ENCODE measurements at regions not wholly inside any gene's neighbourhood (a gene's known extent, or its start where the extent isn't known, plus 50 kb on each side); places are given as distances from the start of the nearest gene placed in this dataset.

GRCh38 chr12:13373803-13374202 is 177.3 kb downstream of the EMP1 start:
- Histone ChIP-seq H3K9me3 (replicated peaks; ENCODE audit: control insufficient read depth, insufficient read depth, low read length) (no peaks in the 10 kb centered on the region), H3K79me2 (ENCODE audit: control insufficient read depth, insufficient read depth, low read length) (no peaks in the 10 kb centered on the region), H4K20me1 (ENCODE audit: control insufficient read depth, insufficient read depth) (no peaks in the 10 kb centered on the region), H3K27ac (ENCODE audit: control insufficient read depth, insufficient read depth) (no peak overlapping the region), H2AFZ (ENCODE audit: control insufficient read depth, low read depth, low read length) (no peak overlapping the region), H3K4me2 (ENCODE audit: control insufficient read depth, insufficient read depth) (no peak overlapping the region), H3K9ac (ENCODE audit: control insufficient read depth, insufficient read depth, low read length) (no peak overlapping the region), H3K4me1 (ENCODE audit: control insufficient read depth, insufficient read depth, low read length) (no peaks in the 10 kb centered on the region), H3K4me3 (no peak overlapping the region), H3K36me3 (ENCODE audit: control insufficient read depth in 2 of 2, insufficient read depth in 2 of 2, low read length in 1 of 2) (no peaks in the 10 kb centered on the region), H3K27me3 (replicated peaks in 1 of 2; ENCODE audit: control insufficient read depth in 2 of 2, insufficient read depth in 2 of 2, low read length in 1 of 2) (no peaks in the 10 kb centered on the region)
- WGBS (ENCODE audit: insufficient coverage, insufficient replicate concordance, low lambda C conversion rate, missing lambda C conversion rate): 12% methylated on average over 2 of the region's 2 CpGs
- ChIA-PET CTCF (interaction anchor here (0.6 kb wide), 2 partner anchors 286 to 413 kb away, joined by 3 read pairs; no protein-coding TSS in a partner anchor), SMC1A (ENCODE audit: uncharacterized antibody, unreplicated experiment) (no interaction called here), RAD21 (ENCODE audit: unreplicated experiment) (no interaction called here), POLR2A (no interaction called here)
- in situ Hi-C loops (cut with MboI): no loop called here
- no TSS peak for BruUV-seq (replicated peaks)
- no peak for TF ChIP-seq NFIC (IDR thresholded peaks at IDR 0.05; ENCODE audit: low read depth, low read length)
- TF ChIP-seq, protein P1, sequence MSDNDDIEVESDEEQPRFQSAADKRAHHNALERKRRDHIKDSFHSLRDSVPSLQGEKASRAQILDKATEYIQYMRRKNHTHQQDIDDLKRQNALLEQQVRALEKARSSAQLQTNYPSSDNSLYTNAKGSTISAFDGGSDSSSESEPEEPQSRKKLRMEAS (IDR thresholded peaks at IDR 0.05; ENCODE audit: low read depth, low read length): no peak
- TF ChIP-seq SPI1 (IDR thresholded peaks at IDR 0.05; ENCODE audit: borderline replicate concordance, insufficient read depth, low read depth, low read length): no peak
- TF ChIP-seq, protein P2, sequence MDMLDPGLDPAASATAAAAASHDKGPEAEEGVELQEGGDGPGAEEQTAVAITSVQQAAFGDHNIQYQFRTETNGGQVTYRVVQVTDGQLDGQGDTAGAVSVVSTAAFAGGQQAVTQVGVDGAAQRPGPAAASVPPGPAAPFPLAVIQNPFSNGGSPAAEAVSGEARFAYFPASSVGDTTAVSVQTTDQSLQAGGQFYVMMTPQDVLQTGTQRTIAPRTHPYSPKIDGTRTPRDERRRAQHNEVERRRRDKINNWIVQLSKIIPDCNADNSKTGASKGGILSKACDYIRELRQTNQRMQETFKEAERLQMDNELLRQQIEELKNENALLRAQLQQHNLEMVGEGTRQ (IDR thresholded peaks at IDR 0.05; ENCODE audit: borderline replicate concordance, low read depth, low read length): no peak
- no peak for TF ChIP-seq RAD51 (IDR thresholded peaks at IDR 0.05)
- no peak for TF ChIP-seq ZZZ3 (IDR thresholded peaks at IDR 0.05; ENCODE audit: control insufficient read depth, insufficient read length, low read depth)
- TF ChIP-seq SP1 (IDR thresholded peaks at IDR 0.05; ENCODE audit: low read depth, low read length): no peak
- no peak for TF ChIP-seq NKRF (conservative IDR thresholded peaks at IDR 0.05)
- TF ChIP-seq PML (IDR thresholded peaks at IDR 0.05; ENCODE audit: low read length): no peak
- no peak for TF ChIP-seq E4F1 (IDR thresholded peaks at IDR 0.05; ENCODE audit: borderline replicate concordance, partially characterized antibody)
- TF ChIP-seq HDAC6 (IDR thresholded peaks at IDR 0.05; ENCODE audit: unreplicated experiment): no peak
- TF ChIP-seq, protein P3, sequence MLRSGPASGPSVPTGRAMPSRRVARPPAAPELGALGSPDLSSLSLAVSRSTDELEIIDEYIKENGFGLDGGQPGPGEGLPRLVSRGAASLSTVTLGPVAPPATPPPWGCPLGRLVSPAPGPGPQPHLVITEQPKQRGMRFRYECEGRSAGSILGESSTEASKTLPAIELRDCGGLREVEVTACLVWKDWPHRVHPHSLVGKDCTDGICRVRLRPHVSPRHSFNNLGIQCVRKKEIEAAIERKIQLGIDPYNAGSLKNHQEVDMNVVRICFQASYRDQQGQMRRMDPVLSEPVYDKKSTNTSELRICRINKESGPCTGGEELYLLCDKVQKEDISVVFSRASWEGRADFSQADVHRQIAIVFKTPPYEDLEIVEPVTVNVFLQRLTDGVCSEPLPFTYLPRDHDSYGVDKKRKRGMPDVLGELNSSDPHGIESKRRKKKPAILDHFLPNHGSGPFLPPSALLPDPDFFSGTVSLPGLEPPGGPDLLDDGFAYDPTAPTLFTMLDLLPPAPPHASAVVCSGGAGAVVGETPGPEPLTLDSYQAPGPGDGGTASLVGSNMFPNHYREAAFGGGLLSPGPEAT (IDR thresholded peaks at IDR 0.05; ENCODE audit: low read depth): no peak
- intact Hi-C loops (cut with micrococcal nuclease; ENCODE audit: unreplicated experiment): no loop called here
- no peak for DNase-seq (ENCODE audit: low read depth, low spot score)
- no peak for ATAC-seq
- no peak for FAIRE-seq

Measured in GM12878 (cell line).